Muscle of arm (tissue), 1 donor: ENCODE measurements at regions not wholly inside any gene's neighbourhood (a gene's known extent, or its start where the extent isn't known, plus 50 kb on each side); places are given as distances from the start of the nearest gene placed in this dataset.
"Not testable (repeated sequence)": the region's sequence is repeated elsewhere in the genome, so short reads cannot be mapped to it uniquely, and the experiment has no call there.

Source experiments
- DNase-seq: peaks from one replicate; pipeline ENCODE4 v3.0.0-alpha.2; 2013

DNA sequence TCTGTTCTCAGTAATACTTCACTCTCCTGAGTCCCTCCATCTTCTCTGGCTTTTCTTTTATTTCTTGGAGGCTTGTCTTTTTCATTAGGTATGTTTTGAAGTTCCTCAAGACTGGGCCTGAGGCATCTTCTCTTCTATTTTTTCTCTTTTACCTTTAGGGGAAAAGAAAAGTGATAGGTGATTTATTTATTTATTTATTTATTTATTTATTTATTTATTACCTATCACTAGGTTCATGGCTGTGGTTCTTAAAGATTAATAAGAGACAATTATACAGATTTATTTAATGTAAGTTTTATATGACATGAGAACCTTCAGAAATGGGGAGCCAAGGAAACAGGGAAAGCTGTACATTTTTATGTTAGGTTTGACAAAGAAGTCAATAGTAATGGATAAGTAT lies 330.3 kb upstream of the RBMS3 start:
- DNase-seq, result no peak

DNA sequence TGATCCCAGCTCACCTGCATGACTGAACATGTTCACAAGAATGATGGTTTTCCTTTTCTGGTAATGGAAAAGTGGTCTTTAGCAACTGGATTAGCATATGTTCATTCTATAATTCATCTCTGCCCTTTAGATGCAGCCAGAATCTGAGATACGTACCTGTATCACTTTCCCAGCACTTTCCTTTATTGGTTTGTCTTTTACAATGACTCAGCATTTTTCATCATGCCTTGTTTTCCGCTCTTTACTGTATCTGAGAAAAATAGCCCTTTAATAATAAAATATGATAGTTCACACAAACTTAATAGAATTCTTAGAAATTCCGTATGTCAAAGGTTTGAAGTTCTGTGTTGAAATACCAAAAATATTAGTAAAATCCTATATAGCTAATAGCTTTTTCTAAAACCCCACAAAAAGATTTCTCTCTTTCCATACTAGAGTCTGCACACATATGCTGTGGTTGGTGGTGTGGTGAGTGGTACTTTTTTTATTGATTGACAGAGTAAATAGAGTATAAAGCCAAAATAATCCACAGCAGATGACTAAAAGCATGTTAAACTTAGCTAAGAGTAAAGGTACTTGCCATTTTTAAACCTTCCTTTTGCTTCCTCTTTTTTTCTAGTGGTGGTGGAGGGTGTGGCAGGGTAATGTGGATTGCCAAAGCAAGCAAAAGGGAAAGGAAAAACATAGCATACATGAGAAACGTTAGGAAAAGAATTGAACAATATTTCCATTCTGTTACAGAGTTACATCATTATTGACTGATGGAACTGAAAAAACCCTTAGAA lies 328.9 kb upstream of the RBMS3 start:
- DNase-seq, result no peak

DNA sequence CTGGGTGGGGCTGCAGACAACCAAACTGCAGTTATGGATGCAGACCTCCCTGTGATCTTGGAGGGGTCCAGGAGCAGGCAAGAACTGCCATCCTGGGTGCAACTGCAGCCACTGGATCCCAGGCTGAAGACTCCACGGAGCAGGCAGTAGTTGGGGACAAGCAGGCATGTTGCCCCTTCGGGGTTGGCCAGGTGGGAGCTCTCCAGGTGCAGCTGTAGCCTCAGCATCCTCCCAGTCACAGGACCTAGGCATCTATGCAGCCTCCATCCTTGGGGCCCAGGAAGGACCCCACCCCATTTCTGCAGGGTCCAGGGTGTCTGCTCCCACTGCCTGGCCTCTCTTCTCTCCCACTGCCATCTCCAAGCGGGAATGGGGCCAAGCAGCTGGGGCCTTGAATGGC lies 322.2 kb upstream of the RBMS3 start:
- DNase-seq, result no peak

DNA sequence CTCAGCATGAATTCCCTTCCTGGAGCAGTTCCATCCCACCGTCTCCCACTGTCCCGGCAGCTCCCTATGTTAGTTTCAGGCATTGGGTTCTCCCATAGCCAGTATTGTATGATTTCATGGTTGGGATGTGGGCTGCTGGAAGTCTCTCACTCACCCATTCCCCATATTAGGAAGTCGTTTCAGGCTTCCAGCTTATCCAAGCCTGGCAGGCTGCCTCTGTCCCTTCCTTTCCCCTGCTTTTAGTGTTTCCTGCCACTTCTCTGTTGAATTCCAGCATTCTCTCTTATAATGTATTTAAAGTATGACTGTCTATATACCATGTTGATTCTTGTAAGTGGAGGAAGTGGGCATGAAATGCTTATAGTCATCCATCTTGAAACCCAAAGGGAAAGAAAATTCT lies 309.7 kb upstream of the RBMS3 start:
- no peak for DNase-seq

DNA sequence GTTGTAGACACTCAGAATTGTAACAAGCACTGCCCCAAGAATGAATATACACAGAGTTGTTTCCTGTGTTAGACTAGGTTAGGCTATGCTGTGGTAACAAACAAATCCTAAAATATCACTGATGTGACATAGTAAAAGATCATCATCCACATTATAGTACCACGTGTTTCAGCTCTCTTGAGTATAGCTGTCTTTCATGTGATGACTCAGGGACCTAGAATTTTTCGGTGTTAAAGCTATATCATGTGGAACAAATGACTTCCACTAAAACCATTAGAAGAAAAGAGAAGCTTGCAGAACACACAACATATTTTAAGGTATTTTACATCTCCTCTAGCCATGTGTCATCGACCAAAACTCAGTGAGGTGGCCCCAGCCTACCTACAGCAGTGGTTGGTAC lies 307.9 kb upstream of the RBMS3 start:
- no peak for DNase-seq

DNA sequence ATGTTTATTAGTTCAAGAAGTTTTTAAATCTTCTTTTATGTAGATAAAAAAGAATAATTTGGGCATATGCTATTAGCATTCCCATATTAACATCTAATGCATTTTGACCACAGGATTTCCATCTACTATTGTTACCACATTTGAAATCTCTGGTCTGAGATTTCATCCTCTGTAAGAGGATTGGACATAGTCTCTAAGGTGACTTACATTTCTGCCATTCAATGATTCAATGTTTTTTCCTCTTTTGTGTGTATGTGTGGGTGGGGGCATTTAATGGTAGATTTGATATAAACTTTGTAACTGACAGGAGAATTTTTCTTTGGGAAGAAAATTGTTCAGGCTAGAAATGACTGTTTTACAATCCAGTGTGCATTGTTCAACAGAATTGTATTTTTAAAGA lies 307.3 kb upstream of the RBMS3 start:
- no peak for DNase-seq

DNA sequence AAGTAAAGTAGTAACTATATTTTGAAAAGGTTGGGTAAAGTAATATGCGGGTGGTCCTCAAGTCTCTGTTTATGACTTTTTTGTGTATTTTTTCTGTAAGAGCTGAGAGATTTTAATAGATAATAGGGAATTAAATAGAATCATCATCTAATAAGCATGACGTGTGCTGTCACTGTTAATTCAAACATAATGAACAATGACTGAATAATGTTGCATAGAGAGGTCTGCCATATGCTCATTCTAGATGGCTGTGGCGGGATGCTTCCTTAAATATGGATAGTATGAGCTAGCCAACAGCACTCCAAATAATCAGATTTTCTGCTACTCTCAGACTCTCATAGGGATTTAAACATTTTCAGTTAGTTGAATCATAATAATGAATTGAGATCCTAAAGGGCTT lies 302.8 kb upstream of the RBMS3 start:
- no peak for DNase-seq

DNA sequence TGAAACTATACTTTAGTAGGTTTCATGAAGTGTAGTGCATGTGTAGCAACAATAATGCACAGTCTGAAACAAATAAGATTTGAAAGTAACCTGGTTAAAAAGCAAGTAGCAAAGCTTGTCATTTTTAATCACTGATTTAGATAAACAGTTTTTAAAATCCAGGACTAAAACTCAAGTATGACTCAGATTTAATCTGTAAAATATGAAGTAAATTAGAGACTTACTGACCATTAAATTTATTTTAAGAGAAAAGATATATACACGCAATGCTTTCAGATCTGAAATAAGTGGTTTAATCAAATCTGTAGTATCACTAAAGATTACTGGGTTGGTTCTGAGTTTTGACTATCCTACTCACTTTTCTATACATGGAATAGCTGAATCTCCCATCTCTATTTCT lies 300.7 kb upstream of the RBMS3 start:
- DNase-seq, result no peak

DNA sequence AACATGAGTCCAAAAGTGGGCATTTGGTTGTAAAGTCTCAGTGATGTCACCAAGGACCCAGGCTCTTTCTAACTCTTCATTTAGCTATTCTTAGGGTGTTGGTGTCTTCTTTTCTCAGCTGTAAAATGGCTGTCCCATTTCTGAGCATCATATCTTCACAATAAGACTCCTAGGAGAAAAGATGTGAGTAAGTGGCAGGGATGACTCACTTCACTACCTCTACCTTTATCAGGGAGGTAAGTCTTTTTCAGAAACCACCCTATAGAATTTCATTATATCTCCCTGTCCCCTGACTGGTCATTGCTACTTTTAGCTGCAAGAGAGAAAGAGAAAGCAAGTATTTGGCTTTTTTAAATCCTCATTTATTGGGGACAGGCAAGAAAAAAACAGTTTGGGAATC lies 300.2 kb upstream of the RBMS3 start:
- DNase-seq, result no peak

DNA sequence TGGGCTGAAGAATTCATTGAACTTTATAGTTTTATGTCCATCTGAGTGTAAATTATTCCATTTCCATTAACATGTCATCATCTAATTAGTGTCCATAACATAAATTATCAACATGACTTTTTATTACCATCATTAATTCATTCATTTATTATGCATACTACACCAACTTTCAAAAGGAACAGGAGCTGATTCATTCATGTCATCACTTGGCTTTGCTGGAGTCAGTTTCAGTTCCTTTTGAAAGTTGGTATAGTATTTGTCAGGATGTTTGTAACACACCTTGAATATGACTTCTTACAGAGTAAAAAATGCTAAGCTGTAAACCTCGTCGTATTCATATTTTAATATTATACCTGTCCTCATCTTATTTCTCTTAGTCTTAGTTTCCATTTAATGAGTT lies 298.0 kb upstream of the RBMS3 start:
- no peak for DNase-seq

DNA sequence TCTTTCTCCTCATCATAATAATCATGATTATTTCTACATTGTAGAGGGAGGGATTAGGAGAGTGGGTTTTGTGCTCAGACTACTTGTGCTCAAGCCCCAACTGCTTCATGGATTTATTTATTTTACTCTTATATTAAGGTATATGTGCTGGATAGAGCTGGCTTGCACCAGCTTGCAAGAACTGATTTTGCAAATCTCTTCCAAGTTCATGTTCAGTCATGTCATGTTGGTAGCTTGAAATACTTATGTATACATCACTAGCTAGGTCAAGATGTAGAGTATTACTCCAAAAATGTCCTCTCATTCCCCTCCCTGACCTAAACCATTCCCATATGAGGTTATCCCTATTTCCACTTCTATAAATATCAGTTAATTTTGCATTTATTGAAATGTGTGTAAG lies 293.9 kb upstream of the RBMS3 start:
- no peak for DNase-seq

DNA sequence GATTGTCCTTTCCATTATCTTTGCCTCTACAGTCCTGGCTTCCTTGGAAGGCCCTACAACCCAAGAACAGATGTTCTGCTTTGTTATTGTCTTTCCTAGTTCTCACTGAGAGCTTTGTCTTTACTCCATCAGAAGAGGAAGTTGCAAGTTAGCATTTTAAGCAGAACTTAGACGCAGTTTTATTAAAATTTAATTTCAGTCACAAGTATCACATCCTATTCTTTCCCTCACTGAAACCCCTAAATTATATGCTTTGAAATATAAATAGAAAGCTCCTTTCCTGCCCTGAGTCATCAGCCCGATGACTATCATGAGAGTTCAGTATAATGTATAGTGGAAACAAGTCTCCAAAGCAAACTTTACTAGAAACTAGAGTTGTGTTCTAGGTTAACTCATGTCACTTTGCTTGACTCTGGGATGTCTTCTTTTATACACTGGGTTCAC lies 291.2 kb upstream of the RBMS3 start:
- no peak for DNase-seq

DNA sequence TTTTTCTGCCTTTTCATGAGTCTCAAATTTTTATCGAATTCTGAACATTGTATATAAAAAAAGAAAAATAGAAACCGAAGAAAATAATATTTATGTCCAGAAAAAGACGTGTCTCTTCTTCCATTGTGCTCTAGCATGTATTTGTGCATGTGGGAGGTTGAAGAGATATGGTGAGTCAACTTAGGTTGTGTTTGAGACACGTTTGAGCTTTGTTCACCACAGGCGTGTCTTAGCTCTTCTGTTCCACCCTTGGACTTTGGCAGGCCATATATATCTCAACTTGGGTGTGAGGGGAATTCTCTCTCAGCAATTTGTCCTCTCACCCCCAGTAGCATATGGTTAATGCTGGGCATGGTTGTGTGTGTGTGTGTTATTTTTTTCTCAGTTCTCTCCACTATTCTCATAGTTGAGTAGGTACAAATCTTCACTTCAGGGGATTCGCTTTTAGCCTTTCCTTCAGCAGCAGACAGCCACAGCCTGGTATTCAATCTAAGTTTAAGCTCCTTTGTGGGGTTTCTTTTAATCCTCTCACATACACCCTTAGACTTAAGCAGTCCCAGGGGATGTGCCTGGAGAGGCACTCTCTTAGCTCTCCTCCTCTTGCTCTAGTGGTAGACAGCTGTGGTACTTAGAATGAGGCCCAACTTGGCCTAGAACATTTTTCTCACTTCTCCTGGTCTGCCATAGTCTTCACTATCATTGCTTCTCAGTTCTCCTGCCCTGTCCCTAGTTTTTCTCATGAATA lies 286.5 kb upstream of the RBMS3 start:
- DNase-seq, result no peak

DNA sequence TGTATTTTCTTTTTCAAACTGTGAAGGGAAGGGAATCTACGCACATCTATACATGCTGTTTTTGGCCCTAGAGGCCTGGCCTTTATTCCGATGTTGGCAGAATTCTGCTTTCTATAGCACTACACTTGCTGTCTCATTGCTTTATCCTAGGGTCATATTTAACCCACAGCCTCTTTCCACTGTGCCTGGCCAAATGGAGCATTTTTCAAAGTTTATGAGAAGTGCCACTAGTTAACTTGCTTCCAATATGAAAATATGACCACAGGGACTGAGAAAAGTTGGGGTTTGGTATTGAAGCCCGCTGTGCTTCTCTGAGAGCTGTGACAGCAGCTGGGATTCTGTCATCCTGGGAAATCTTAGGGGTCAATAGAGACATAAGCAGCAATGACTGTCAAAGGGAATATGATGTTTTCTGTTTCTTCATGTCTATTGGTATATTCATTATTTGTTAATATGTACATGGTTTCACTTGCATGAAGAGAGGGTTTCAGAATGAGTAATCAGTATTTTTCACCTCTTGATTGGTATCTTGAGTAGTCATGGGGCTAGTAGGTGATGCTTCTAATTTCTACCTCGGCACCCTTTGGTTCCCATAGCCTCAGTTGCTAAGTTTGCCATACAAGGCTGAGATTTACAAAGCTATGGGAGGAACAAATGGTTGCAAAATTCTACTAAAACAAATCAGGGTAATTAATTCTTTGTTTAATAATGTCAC lies 275.8 kb upstream of the RBMS3 start:
- DNase-seq, result no peak

DNA sequence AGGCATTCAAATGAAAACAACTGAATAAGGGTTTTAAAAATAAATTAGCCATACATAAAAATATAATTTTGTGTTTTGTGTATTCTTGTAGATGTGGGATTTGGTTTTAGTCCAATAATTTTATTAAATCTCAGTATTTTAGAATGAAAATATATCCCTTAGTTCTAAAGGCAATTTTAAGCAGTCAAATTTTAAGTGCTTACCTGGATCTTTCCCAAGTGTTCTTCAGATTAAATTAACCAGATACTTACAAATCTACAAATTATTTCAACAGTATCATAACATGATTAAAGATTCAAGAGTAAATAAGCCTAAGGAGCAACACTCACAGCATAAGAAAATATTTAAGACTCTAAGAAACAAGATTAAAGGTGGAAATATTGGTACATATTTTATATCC lies 275.0 kb upstream of the RBMS3 start:
- DNase-seq, result no peak

DNA sequence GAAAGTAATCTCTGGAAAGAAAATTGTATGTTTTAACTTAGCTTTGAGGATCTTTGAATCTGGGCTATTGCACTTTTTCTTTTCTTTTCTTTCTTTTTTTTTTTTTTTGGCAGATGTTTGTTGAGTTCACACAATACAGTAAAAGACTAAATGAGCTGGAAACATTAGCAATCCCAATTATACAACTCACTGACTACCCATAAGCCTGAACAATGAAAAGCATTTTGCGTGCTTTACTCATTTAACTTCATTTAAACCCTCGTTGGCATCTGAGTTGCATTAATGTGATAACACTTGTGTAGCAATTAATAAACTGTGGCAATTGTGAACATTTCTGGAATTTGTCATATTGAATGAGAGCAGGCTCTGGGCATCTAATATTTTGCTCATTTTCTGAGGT lies 269.4 kb upstream of the RBMS3 start:
- no peak for DNase-seq

DNA sequence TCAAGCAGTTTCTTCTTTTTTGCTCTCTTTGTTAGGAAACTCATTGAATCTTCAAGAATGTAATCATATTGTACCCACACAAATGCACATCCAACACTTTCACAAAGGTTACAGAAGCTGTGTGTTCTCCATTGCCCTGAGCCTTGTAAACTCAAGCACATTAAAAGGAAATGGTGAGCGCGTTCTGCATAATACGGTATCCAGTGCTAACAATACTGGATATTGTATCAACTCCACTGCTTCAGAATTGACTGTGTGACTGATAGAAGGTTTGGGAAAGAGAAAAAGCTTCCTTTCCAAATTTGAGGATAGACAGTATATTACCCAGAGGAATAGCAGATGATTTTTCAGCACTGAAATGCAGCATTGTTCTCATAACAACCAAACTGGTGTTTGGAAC lies 268.9 kb upstream of the RBMS3 start:
- no peak for DNase-seq

DNA sequence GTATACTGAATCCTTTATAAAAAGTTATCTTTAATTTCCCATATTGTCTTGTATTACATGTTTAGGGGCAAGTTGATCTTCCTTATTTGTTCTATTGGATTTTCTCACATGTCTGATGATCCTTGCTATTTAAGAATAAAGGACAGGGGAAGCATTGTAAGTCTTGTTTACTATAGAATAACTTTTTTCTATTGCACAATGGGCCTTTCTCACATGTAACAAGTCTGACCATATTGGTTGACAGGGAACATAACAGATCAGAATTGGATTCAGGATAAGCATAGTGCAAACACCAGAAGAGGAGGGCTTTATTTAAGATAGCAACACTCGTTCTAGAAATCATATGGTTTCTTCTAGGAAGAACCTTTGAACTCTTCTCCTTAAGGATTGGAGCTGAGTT lies 257.9 kb upstream of the RBMS3 start:
- DNase-seq, result no peak

DNA sequence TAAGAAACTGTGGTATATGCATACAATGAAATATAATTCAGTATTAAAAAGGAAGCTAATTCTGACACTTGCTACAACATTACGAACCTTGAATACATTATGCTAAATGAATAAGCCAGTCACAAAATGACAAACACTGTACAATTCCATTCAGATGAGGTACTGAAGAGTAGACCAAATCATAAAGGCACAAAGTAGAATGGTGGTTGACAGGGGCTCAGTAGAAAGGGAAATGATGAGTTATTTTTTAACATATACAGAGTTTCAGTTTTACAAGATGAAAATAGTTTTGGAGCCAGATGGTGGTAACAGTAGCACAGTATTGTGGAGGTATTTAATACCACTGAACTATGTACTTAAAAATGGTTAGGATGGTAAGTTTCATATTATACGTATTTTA lies 254.6 kb upstream of the RBMS3 start:
- DNase-seq, result no peak

DNA sequence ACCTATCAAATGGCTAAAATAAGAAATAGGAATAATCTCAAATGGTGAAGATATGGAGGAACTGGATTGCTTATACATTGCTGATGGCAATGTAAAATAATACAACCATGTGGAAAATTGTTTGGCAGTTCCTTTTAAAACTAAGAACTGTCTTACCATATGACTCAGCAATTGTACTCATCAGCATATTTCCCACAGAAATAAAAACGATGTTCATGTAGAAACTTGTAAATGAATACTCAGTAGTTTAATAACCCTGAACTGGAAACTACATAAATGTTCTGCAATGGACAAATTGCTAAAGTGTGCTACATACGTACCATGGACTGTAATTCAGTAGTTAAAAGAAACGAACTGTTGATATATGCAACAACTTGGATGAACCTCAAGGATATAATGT lies 253.9 kb upstream of the RBMS3 start:
- DNase-seq, result no peak

DNA sequence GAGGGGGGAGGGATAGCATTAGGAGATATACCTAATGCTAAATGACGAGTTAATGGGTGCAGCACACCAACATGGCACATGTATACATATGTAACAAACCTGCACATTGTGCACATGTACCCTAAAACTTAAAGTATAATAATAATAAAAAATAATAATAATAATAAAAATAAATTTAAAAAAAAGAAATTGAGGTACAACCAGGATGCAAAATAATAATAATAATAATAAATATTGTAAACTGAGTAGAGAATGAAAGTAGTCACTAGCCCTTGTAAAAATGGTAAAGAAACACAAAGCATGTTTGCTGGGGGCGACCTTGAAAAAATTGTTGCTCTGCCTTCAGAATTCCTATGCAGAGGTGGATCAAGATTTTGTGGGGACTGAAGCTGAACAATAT lies 249.7 kb upstream of the RBMS3 start:
- not testable (repeated sequence) for DNase-seq

DNA sequence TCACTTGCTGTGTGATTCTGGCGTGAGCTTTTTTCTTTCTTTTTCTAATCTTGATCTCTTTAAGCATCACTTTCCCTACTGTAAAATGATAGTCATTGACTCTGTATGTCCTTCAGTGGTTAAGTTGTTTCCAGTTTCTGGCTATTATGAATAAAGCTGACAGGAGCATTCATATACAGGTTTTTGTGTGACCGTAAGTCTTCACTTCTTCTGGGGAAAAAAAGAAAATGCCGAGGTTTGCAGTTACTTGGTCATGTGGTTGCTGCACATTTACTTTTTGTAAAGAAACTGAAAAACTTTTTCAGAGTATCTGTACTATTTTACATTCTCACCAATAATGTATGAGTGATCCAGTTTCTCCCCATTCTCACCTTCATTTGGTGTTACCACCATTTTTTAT lies 247.4 kb upstream of the RBMS3 start:
- no peak for DNase-seq

DNA sequence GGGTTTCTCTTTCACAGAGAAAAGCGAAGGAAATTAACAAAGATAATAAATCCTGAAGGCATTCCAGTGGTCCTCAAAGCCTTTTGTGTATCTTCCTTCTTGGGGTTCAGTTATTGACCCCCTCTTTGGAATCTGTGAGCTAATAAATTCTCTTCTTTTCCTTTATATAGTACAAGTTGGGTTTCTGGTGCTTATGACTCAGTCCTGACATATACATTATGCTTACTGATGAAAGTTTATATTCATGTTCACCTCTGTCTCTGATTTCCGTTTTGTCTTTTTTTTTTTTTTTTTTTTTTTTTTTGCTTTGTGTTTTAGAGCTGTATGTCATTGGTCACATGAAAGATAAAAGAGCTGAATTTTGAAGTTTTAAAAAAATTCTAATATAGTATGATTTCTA lies 230.7 kb upstream of the RBMS3 start:
- no peak for DNase-seq
